IPS-20b (cell line): ENCODE measurements at regions not wholly inside any gene's neighbourhood (a gene's known extent, or its start where the extent isn't known, plus 50 kb on each side); places are given as distances from the start of the nearest gene placed in this dataset.
"Not testable (repeated sequence)": the region's sequence is repeated elsewhere in the genome, so short reads cannot be mapped to it uniquely, and the experiment has no call there.

ENCODE experiments used
- H3K27ac ChIP-seq: one replicate; pipeline ENCODE4 v1.5.1; 2013; ENCODE audit warnings: low read length
- H3K27me3 ChIP-seq: 2 replicates; pipeline ENCODE4 v1.6.1; 2013; ENCODE audit warnings: mild to moderate bottlenecking, low read length, inconsistent platforms; ENCODE audit not compliant: insufficient read depth
- H3K36me3 ChIP-seq: 2 replicates; pipeline ENCODE4 v1.6.1; 2013; ENCODE audit warnings: low read depth, mild to moderate bottlenecking, inconsistent platforms, low read length, moderate library complexity; ENCODE audit not compliant: insufficient read depth
- H3K4me1 ChIP-seq: 2 replicates; pipeline ENCODE4 v1.6.1; 2013; ENCODE audit warnings: mild to moderate bottlenecking, control low read depth, inconsistent platforms, low read length, moderate library complexity; ENCODE audit not compliant: insufficient read depth
- H3K4me3 ChIP-seq: 2 replicates; pipeline ENCODE4 v1.5.1; 2013; ENCODE audit warnings: mild to moderate bottlenecking, low read length, inconsistent platforms
- H3K9ac ChIP-seq: 2 replicates; pipeline ENCODE4 v1.6.1; 2013; ENCODE audit warnings: low read depth, mild to moderate bottlenecking, inconsistent platforms, low read length, moderate library complexity
- H3K9me3 ChIP-seq: 2 replicates; pipeline ENCODE4 v1.6.1; 2013; ENCODE audit warnings: mild to moderate bottlenecking, low read depth, low read length, inconsistent platforms; ENCODE audit not compliant: insufficient read depth

DNA sequence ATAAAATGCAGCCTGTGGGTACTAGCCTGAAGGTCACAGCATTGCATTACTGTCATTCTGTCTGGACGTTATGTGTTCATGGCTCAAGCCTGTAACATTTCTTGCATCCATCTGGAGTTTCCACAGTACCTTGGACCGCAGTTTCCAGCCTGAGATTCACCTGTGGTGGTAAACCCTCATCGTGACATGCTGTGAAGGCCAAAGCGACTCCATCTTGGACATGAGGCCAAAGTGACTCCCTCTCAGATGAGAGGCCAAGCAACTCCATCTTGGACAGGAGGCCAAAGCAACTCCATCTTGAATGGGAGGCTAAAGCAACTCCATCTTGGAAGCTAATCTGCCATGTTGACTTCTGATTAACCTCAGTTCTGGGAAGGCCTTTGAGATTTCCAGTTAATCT is 257.7 kb upstream of the MYT1L start:
- Histone ChIP-seq H3K9me3 (no peaks in the 10 kb centered on the region), H3K36me3 (no peaks in the 10 kb centered on the region), H3K4me1 (peaks cover 5% of the 10 kb centered on the region; the same call in 1 of the 2 replicates), H3K9ac (no peak overlapping the region), H3K27me3 (no peaks in the 10 kb centered on the region), H3K4me3 (no peak overlapping the region), H3K27ac (no peak overlapping the region)

- Histone ChIP-seq H3K27ac (no peak overlapping the region), H3K36me3 (no peaks in the 10 kb centered on the region), H3K27me3 (no peaks in the 10 kb centered on the region), H3K4me1 (peaks cover 5% of the 10 kb centered on the region; the same call in 1 of the 2 replicates), H3K9ac (no peak overlapping the region), H3K9me3 (no peaks in the 10 kb centered on the region), H3K4me3 (no peak overlapping the region)
Observed at GRCh38 chr2:2587354-2587753, 256.3 kb upstream of the MYT1L start.

DNA sequence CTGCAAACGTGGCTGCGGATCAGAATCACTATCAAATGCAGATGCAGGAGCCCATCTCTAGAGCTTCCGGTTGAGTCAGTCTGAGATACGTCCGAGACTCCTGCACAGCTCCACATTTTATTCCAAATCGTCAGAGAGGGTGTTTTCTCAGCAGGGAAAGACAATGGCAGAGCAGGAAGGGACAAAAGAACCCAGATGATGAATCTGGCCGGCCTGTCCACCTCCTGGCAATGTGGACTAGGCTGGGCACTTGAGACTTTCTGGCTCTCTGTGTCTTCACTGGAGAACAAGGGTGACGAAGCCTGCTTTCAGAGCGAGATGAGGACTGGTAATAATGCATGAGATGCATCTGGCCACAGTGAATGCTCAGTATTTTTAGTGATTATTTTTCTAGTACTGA is 255.9 kb upstream of the MYT1L start:
- H3K27ac ChIP-seq, result no peak overlapping the region
- no peak overlapping the region for H3K9ac ChIP-seq
- no peaks in the 10 kb centered on the region for H3K9me3 ChIP-seq
- H3K4me1 ChIP-seq, result peaks cover 5% of the 10 kb centered on the region; the same call in 1 of the 2 replicates
- H3K36me3 ChIP-seq, result no peaks in the 10 kb centered on the region
- H3K4me3 ChIP-seq, result no peak overlapping the region
- no peaks in the 10 kb centered on the region for H3K27me3 ChIP-seq

GRCh38 chr2:2586068-2586776 is 255.1 kb upstream of the MYT1L start:
- H3K9me3 ChIP-seq, result no peaks in the 10 kb centered on the region
- H3K36me3 ChIP-seq, result no peaks in the 10 kb centered on the region
- no peak overlapping the region for H3K27ac ChIP-seq
- no peaks in the 10 kb centered on the region for H3K27me3 ChIP-seq
- no peak overlapping the region for H3K9ac ChIP-seq
- no peak overlapping the region for H3K4me3 ChIP-seq
- H3K4me1 ChIP-seq, result peaks cover 5% of the 10 kb centered on the region; the same call in 1 of the 2 replicates

GRCh38 chr2:2582998-2583545 is 252.0 kb upstream of the MYT1L start:
- no peak overlapping the region for H3K4me3 ChIP-seq

DNA sequence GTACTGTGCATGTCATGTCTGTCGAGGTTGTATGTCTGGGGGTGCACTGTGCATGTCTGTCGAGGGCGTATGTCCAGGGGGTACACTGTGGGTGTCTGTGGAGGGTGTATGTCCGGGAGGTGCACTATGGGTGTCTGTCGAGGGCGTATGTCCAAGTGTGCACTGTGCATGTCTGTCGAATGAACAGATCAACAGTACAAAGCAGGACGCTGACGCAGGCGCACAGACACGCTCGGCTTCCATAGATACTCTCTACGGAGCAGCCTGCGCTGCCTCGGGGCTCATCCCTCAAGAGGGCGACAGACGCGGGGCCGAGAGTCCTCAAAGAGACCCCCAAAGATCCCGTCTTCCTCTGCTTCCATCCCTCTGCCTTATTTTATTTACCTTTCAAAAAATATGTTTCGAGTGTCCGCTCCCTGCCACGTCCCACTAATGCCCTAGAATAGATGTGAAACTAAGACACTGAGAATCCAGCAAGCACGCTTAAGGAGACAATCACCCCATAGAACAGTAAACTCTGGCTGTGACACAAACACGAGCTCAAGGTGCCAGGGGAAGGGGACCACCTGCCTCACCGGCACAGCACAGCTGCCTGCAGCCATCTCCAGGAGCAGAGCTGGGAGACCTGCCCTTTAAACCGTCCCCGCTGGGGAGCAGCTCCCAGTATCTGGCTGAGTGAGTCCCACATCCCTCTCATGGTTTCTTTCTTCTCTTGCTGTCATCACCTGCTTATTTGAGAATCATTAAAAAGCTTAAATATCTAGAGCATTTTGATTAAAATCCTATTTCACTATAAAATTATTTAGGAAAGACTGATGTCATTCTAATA is 250.5 kb upstream of the MYT1L start:
- no peaks in the 10 kb centered on the region for H3K9me3 ChIP-seq
- H3K27ac ChIP-seq, result no peak overlapping the region
- no peaks in the 10 kb centered on the region for H3K27me3 ChIP-seq
- peaks cover 5% of the 10 kb centered on the region; the same call in 1 of the 2 replicates for H3K4me1 ChIP-seq
- no peak overlapping the region for H3K4me3 ChIP-seq
- H3K9ac ChIP-seq, result no peak overlapping the region
- no peaks in the 10 kb centered on the region for H3K36me3 ChIP-seq

More at GRCh38 chr2:2582998-2583545, 252.0 kb upstream of the MYT1L start:
- Histone ChIP-seq H3K27me3 (no peaks in the 10 kb centered on the region), H3K36me3 (no peaks in the 10 kb centered on the region), H3K27ac (no peak overlapping the region), H3K4me1 (peaks cover 5% of the 10 kb centered on the region; the same call in 1 of the 2 replicates), H3K9me3 (no peaks in the 10 kb centered on the region), H3K9ac (no peak overlapping the region)

DNA sequence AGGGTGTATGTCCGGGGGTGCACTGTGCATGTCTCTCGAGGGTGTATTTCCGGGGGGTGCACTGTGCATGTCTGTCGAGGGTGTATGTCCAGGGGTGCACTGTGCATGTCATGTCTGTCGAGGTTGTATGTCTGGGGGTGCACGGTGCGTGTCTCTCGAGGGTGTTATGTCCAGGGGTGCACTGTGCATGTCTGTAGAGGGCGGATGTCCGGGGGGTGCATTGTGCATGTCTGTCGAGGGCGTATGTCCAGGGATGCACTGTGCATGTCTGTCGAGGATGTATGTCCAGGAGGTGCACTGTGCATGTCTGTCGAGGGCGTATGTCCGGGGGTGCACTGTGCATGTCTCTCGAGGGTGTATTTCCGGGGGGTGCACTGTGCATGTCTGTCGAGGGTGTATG is 249.8 kb upstream of the MYT1L start:
- H3K36me3 ChIP-seq, H3K9ac ChIP-seq, H3K27me3 ChIP-seq, H3K4me3 ChIP-seq, H3K4me1 ChIP-seq, H3K9me3 ChIP-seq, H3K27ac ChIP-seq: not testable (repeated sequence)

DNA sequence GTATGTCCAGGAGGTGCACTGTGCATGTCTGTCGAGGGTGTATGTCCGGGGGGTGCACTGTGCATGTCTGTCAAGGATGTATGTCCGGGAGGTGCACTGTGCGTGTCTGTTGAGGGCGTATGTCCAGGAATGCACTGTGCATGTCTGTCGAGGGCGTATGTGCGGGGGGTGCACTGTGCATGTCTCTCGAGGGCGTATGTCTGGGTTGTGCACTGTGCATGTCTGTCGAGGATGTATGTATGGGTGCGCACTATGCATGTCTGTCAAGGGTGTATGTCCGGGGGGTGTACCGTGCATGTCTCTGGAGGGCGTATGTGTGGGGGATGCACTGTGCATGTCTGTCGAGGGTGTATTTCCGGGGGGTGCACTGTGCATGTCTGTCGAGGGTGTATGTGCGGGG is 249.3 kb upstream of the MYT1L start:
- Histone ChIP-seq H3K36me3 (no peaks in the 10 kb centered on the region), H3K9ac (no peak overlapping the region), H3K4me1 (no peaks in the 10 kb centered on the region), H3K27me3 (no peaks in the 10 kb centered on the region), H3K4me3 (no peak overlapping the region), H3K9me3 (no peaks in the 10 kb centered on the region), H3K27ac (no peak overlapping the region)

- Histone ChIP-seq H3K27ac (no peak overlapping the region), H3K27me3 (no peaks in the 10 kb centered on the region), H3K4me3 (no peak overlapping the region), H3K4me1 (no peaks in the 10 kb centered on the region), H3K36me3 (no peaks in the 10 kb centered on the region), H3K9ac (no peak overlapping the region), H3K9me3 (no peaks in the 10 kb centered on the region)
Observed at GRCh38 chr2:2579814-2580213, 248.7 kb upstream of the MYT1L start.

DNA sequence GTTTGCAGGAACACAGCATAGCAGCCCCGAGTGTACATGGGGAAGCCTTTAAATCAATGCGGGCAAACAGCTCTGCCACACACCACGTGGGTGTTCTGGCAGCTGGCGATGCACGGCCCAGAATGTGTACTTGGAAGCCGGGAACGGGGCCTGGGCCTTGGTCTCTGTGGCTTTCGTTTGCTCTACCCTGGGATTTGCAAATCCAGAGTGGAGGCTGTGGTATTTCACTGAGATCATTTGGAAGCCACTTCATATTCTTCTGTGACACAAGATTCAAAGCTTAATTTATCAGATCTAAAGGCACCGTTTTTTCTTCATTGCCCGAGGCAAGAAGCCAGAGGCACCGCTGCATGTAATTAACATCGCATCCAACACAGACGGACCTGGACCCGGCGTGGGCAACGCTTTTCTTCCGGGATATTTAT is 246.3 kb upstream of the MYT1L start:
- no peak overlapping the region for H3K9ac ChIP-seq
- H3K4me1 ChIP-seq, result no peaks in the 10 kb centered on the region
- H3K4me3 ChIP-seq, result no peak overlapping the region
- no peak overlapping the region for H3K27ac ChIP-seq
- H3K36me3 ChIP-seq, result no peaks in the 10 kb centered on the region
- H3K27me3 ChIP-seq, result no peaks in the 10 kb centered on the region
- peaks cover 8% of the 10 kb centered on the region; the same call in 1 of the 2 replicates for H3K9me3 ChIP-seq

- no peak overlapping the region for H3K9ac ChIP-seq
- no peak overlapping the region for H3K27ac ChIP-seq
- no peaks in the 10 kb centered on the region for H3K27me3 ChIP-seq
- H3K36me3 ChIP-seq, result no peaks in the 10 kb centered on the region
- peaks cover 8% of the 10 kb centered on the region; the same call in 1 of the 2 replicates for H3K9me3 ChIP-seq
- no peak overlapping the region for H3K4me3 ChIP-seq
- no peaks in the 10 kb centered on the region for H3K4me1 ChIP-seq
Observed at GRCh38 chr2:2575870-2576386, 244.9 kb upstream of the MYT1L start.
